RWPE2 (cell line): ENCODE measurements at regions not wholly inside any gene's neighbourhood (a gene's known extent, or its start where the extent isn't known, plus 50 kb on each side); places are given as distances from the start of the nearest gene placed in this dataset.

Experiments used
- ATAC-seq: fragments of 200-7000 bp; cut with Tn5 transposase; 3 replicates; pipeline ENCODE4 v1.9.1; 2021; ENCODE audit warnings: low read depth
- DNase-seq: peaks from one replicate; pipeline ENCODE4 v3.0.0-alpha.2; 2020; ENCODE audit warnings: low spot score
- H3K27ac ChIP-seq: fragments of 450-650 bp; 2 replicates; pipeline ENCODE4 v1.5.1; 2017; ENCODE audit warnings: mild to moderate bottlenecking; ENCODE audit not compliant: poor library complexity, severe bottlenecking
- H3K27me3 ChIP-seq: fragments of 250-450 bp; sonication (Bioruptor Pico); 2 replicates; pipeline ENCODE4 v1.5.1; 2021; ENCODE audit warnings: mild to moderate bottlenecking, moderate library complexity; ENCODE audit not compliant: insufficient read depth, poor library complexity, severe bottlenecking
- H3K36me3 ChIP-seq: fragments of 250-450 bp; sonication (Bioruptor Pico); 2 replicates; pipeline ENCODE4 v1.5.1; 2020; ENCODE audit warnings: low read depth, mild to moderate bottlenecking, moderate library complexity
- H3K4me1 ChIP-seq: fragments of 250-450 bp; sonication (Bioruptor Pico); 2 replicates; pipeline ENCODE4 v1.5.1; 2021; ENCODE audit warnings: mild to moderate bottlenecking, moderate library complexity; ENCODE audit not compliant: insufficient read depth, poor library complexity, severe bottlenecking
- H3K4me3 ChIP-seq: fragments of 250-450 bp; sonication (Bioruptor Pico); 2 replicates; pipeline ENCODE4 v1.5.1; 2021; ENCODE audit warnings: mild to moderate bottlenecking, moderate library complexity; ENCODE audit not compliant: severe bottlenecking
- H3K9me3 ChIP-seq: fragments of 250-450 bp; sonication (Bioruptor Pico); 2 replicates; pipeline ENCODE4 v1.5.1; 2021; ENCODE audit warnings: mild to moderate bottlenecking, moderate library complexity; ENCODE audit not compliant: severe bottlenecking
- CTCF ChIP-seq: fragments of 450-650 bp; IDR thresholded peaks from one replicate; pipeline ENCODE4 v1.5.1; 2017; ENCODE audit warnings: mild to moderate bottlenecking, moderate library complexity; ENCODE audit not compliant: poor library complexity, severe bottlenecking

- no peak for DNase-seq
- no peak for ATAC-seq
- H3K27me3 ChIP-seq: no peaks in the 10 kb centered on the region
- H3K4me1 ChIP-seq: no peaks in the 10 kb centered on the region
- no peak for TF ChIP-seq CTCF
- no peak overlapping the region for H3K4me3 ChIP-seq
- H3K27ac ChIP-seq: no peak overlapping the region
- H3K36me3 ChIP-seq: no peaks in the 10 kb centered on the region
- H3K9me3 ChIP-seq: no peaks in the 10 kb centered on the region
Observed at GRCh38 chr3:115351193-115351592, 204.1 kb upstream of the ZBTB20 start.

GRCh38 chr3:115354010-115354409, 206.9 kb upstream of the ZBTB20 start:
- no peaks in the 10 kb centered on the region for H3K36me3 ChIP-seq
- DNase-seq: no peak
- H3K4me1 ChIP-seq: no peaks in the 10 kb centered on the region
- TF ChIP-seq CTCF: no peak
- no peaks in the 10 kb centered on the region for H3K27me3 ChIP-seq
- no peak for ATAC-seq
- H3K4me3 ChIP-seq: no peak overlapping the region
- H3K27ac ChIP-seq: no peak overlapping the region
- H3K9me3 ChIP-seq: no peaks in the 10 kb centered on the region

DNA sequence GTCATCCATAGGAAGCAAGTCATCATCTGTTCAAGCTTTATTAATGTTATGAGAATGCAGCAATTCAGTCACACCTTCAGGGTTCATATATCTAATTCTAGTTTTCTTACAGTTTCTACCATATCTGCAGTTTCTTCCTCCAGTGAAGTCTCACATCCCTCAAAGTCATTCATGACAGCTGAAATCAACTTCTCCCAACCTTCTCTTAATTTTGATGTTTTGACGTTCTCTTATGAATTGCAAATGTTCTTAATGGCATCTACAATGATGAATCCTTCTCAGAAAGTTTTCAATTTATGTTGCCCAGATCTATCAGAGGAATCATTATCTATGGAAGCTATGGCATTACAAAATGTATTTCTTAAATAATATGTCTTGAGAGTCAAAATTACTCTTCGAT, 210.4 kb upstream of the ZBTB20 start:
- no peak for ATAC-seq
- no peaks in the 10 kb centered on the region for H3K4me1 ChIP-seq
- H3K36me3 ChIP-seq: no peaks in the 10 kb centered on the region
- TF ChIP-seq CTCF: no peak
- DNase-seq: no peak
- H3K9me3 ChIP-seq: no peaks in the 10 kb centered on the region
- no peak overlapping the region for H3K27ac ChIP-seq
- no peaks in the 10 kb centered on the region for H3K27me3 ChIP-seq
- no peak overlapping the region for H3K4me3 ChIP-seq

DNA sequence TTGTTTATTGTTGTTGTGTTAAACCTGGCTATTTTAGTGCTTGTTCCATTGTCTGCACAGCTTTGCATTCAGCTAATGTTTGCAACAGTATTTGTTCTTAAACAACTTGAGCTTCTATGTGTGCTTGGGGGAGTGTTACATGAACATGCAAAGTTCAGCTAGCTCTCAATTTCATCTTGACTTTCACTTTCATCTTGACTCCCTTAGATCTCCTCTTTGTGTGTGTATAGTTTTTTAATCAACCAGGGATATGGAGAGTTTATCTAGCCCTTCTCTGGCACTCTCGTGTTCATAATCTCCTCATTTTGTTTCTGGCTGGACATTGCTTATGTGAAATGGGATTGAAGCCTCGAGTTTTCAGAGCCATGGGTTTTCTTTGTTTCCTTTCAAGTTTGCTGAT, 212.4 kb upstream of the ZBTB20 start:
- Histone ChIP-seq H3K27ac (no peak overlapping the region), H3K27me3 (no peaks in the 10 kb centered on the region), H3K9me3 (no peaks in the 10 kb centered on the region), H3K4me1 (no peaks in the 10 kb centered on the region), H3K4me3 (no peak overlapping the region), H3K36me3 (no peaks in the 10 kb centered on the region)
- no peak for DNase-seq
- no peak for ATAC-seq
- no peak for TF ChIP-seq CTCF

GRCh38 chr3:115361806-115362205, 214.7 kb upstream of the ZBTB20 start:
- no peak overlapping the region for H3K27ac ChIP-seq

More at GRCh38 chr3:115361806-115362205, 214.7 kb upstream of the ZBTB20 start:
- H3K4me3 ChIP-seq: no peak overlapping the region
- DNase-seq (no peak), ATAC-seq (no peak)
- H3K9me3 ChIP-seq: no peaks in the 10 kb centered on the region
- H3K27me3 ChIP-seq: no peaks in the 10 kb centered on the region
- no peak for TF ChIP-seq CTCF
- H3K36me3 ChIP-seq: no peaks in the 10 kb centered on the region
- H3K4me1 ChIP-seq: no peaks in the 10 kb centered on the region
